Fibroblast of mammary gland (primary cell): ENCODE measurements at regions not wholly inside any gene's neighbourhood (a gene's known extent, or its start where the extent isn't known, plus 50 kb on each side); places are given as distances from the start of the nearest gene placed in this dataset.

Experiments used
- DNase-seq: peaks from one replicate; pipeline ENCODE4 v3.0.0-alpha.2; 2010; ENCODE audit warnings: low read depth
- H3K4me3 ChIP-seq: 2 replicates; pipeline ENCODE4 v1.5.1; 2011; ENCODE audit warnings: low read depth, mild to moderate bottlenecking, low read length, moderate library complexity; ENCODE audit not compliant: control insufficient read depth
- CTCF ChIP-seq: conservative IDR thresholded peaks from 2 replicates; pipeline ENCODE4 v1.5.1; 2011; ENCODE audit warnings: low read depth, low read length, inconsistent platforms; ENCODE audit not compliant: control insufficient read depth, insufficient read depth

- no peak for DNase-seq
- TF ChIP-seq CTCF, result no peak
Observed at GRCh38 chr9:108662956-108663355, 192.8 kb downstream of the ACTL7B start.

DNA sequence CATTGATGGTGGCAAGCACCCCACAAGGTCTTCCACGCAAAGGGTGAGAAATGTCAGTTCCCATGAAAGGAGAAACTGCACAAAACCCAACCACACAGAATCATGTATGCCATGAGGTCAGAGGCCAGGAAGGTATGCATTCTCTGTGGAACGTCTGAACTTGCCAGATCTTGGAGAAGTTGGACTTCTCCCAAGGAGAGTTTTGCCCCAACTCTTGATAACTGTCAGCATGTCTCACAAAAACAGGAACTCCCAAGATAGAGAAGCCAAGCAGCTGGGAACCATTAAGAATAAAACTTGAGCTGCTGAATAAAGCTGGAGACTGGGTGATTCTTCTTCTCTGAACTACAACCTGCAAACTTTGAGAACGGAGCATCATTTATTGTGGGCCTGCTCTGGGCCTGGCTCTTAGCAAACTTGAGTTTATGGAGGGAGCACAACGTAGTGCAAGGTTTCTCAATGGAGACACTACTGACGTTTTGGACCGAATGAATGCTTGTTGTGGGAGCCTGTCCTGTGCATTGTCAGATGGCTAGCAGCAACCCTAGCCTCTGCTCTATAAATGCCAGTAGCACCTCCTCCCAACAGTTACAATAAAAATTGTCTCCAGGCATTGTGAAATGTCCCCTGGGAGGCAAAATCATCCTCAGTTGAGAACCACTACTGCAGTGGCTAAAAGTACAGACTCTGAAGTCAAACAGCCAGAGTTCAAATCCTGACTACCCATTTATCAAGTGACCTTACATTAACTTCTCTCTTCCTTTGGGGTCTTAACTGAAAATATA, 193.5 kb downstream of the ACTL7B start:
- no peak for TF ChIP-seq CTCF
- no peak overlapping the region for H3K4me3 ChIP-seq
- peak; percentile 40 for DNase-seq

More at GRCh38 chr9:108662956-108663355, 192.8 kb downstream of the ACTL7B start:
- H3K4me3 ChIP-seq, result no peak overlapping the region

GRCh38 chr9:108656566-108656965, 199.2 kb downstream of the ACTL7B start:
- no peak for TF ChIP-seq CTCF
- DNase-seq, result no peak
- H3K4me3 ChIP-seq, result no peak overlapping the region

- DNase-seq, result no peak
- no peak overlapping the region for H3K4me3 ChIP-seq
- TF ChIP-seq CTCF, result no peak
Observed at GRCh38 chr9:108655818-108656217, 200.0 kb downstream of the ACTL7B start.

GRCh38 chr9:108654566-108654965, 201.2 kb downstream of the ACTL7B start:
- no peak overlapping the region for H3K4me3 ChIP-seq
- TF ChIP-seq CTCF, result no peak
- peak; percentile 40 for DNase-seq

DNA sequence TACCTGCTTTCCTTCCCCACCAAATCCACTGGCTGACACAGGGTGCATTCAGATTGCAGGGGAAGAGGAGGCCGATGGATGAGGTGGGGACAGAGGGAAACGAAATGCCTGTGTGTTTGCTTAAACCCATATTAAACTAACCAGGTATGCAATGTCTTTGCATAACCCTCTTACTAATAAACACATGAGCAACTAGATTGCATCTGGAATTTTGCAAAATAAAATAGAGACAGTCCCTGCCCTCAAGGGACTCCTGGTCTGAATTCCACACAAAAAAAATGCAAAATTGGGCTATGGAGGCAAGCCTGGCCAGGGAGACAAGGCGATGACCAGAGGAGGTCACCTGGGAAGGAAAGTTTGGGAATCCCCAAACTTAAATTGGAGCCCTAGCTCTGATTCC, 202.9 kb downstream of the ACTL7B start:
- no peak for DNase-seq
- no peak for TF ChIP-seq CTCF
- H3K4me3 ChIP-seq, result no peak overlapping the region

- DNase-seq, result no peak
- H3K4me3 ChIP-seq, result no peak overlapping the region
- TF ChIP-seq CTCF, result no peak
Observed at GRCh38 chr9:108650826-108651225, 205.0 kb downstream of the ACTL7B start.
